ENCODE measurements at regions not wholly inside any gene's neighbourhood (a gene's known extent, or its start where the extent isn't known, plus 50 kb on each side); places are given as distances from the start of the nearest gene placed in this dataset.
"Not testable (repeated sequence)": the region's sequence is repeated elsewhere in the genome, so short reads cannot be mapped to it uniquely, and the experiment has no call there.

GRCh38 chr7:45807832-45808231 is 65.0 kb downstream of the CCDC201 start:
- H3K4me3 ChIP-seq (ENCODE audit: control insufficient read depth, low read depth, low read length); DNase-seq (ENCODE audit: low read depth): not testable (repeated sequence)

DNA sequence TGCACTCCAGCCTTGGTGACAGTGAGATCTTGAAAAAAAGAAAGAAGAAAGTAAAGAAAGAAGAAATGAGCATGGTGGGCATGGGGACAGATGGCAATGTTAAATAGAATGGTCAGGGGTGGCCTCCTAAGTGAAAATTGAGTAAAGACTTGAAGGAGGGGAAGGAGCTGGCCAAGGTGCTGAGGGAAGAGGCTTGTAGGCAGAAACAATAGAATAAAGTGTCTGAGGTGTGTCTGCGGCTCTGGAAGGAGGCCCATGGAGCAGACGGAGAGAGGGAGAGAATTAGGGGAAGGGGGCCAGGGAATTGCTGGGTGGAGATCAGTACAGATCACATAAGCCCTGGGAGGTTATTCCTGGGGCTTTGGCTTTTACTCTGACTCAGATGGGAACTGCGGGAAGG is 70.7 kb downstream of the CCDC201 start:
- DNase-seq (ENCODE audit: low read depth); H3K4me3 ChIP-seq (ENCODE audit: control insufficient read depth, low read depth, low read length): not testable (repeated sequence)

- DNase-seq (ENCODE audit: low read depth): peak; percentile 68
- H3K4me3 ChIP-seq (ENCODE audit: control insufficient read depth, low read depth, low read length): not testable (repeated sequence)
Observed at GRCh38 chr7:45797264-45797663, 75.6 kb downstream of the CCDC201 start.

GRCh38 chr7:45789641-45790040 is 83.2 kb downstream of the CCDC201 start:
- not testable (repeated sequence) for H3K4me3 ChIP-seq (ENCODE audit: control insufficient read depth, low read depth, low read length); DNase-seq (ENCODE audit: low read depth)

- not testable (repeated sequence) for H3K4me3 ChIP-seq (ENCODE audit: control insufficient read depth, low read depth, low read length); DNase-seq (ENCODE audit: low read depth)
Observed at GRCh38 chr7:45785724-45786123, 87.2 kb downstream of the CCDC201 start.

DNA sequence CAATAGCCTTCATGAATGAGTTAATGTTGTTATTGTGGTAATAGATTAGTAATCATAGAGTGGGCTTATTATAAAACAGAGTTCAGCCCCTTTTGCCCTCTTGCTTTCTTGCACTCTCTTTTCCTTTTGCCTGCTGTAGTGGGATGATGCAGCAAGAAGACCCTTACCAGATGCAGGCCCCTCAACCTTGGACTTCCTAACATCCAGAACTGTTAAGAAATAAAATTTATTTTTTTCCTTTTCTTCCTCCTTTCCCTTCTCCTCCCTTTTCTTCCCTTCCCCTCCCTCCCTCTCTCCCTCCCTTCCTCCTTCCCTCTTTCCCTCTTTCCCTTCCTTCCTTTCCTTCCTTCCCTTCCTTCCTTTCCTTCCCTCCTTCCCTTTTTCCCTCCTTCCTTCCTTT is 88.1 kb downstream of the CCDC201 start:
- H3K4me3 ChIP-seq (ENCODE audit: control insufficient read depth, low read depth, low read length): not testable (repeated sequence)

More for the DNA sequence above, 88.1 kb downstream of the CCDC201 start:
- DNase-seq (ENCODE audit: low read depth): not testable (repeated sequence)

Data from AG09309 (cell line).